H1 (cell line): ENCODE measurements at regions not wholly inside any gene's neighbourhood (a gene's known extent, or its start where the extent isn't known, plus 50 kb on each side); places are given as distances from the start of the nearest gene placed in this dataset.

Experiments
- CHD7 ChIP-seq: fragments of 300-600 bp; sonication (generic); IDR thresholded peaks from 2 replicates; pipeline ENCODE4 v1.7.1; 2012; ENCODE audit warnings: low read length, moderate library complexity, mild to moderate bottlenecking, inconsistent platforms; ENCODE audit not compliant: insufficient replicate concordance
- CTCF ChIP-seq, 3 experiments: IDR thresholded peaks; 1 replicate in 2 of 3; 2 replicates in 1 of 3; pipeline versions ENCODE4 v1.5.1 to v1.6.1; 2011; ENCODE audit warnings: low read length in 3 of 3, mild to moderate bottlenecking in 3 of 3, inconsistent platforms in 2 of 3, low read depth in 1 of 3, moderate library complexity in 1 of 3; ENCODE audit not compliant: insufficient read depth in 1 of 3; ENCODE audit errors: control extremely low read depth in 1 of 3
- EP300 ChIP-seq, 2 experiments: IDR thresholded peaks; 1 replicate in 1 of 2; 2 replicates in 1 of 2; pipeline ENCODE4 v1.6.1; 2011 to 2012; ENCODE audit warnings: low read depth in 2 of 2, low read length in 2 of 2, mild to moderate bottlenecking in 2 of 2, borderline replicate concordance in 1 of 2, inconsistent platforms in 1 of 2, moderate library complexity in 1 of 2
- KDM1A ChIP-seq: fragments of 200-600, 300-600 bp; sonication (generic); IDR thresholded peaks from 2 replicates; pipeline ENCODE4 v1.7.1; 2016; ENCODE audit warnings: mild to moderate bottlenecking, low read length, borderline replicate concordance

DNA sequence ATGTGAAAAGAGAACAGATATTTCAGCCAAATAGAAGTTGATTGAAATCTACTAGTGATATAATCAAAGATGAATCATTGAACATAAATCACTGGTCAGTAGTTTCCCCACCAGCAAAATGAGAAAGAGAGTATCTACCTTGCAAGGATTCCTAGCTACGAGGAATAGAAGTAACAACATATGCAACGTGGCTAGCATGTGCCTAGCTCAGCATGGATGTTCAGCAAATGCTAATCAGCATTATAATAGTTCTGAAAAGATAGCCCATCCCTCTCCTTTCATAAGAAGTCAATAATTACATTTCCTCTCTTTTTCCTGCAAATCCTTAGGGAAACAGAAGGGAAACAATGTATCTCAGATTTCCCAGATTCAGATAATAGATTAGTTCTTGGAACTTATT is 417.2 kb downstream of the SATB2 start:
- TF ChIP-seq EP300 (IDR thresholded peaks at IDR 0.05; ENCODE audit: borderline replicate concordance in 1 of 2, low read depth in 2 of 2, low read length in 2 of 2) = no peak
- TF ChIP-seq CTCF (IDR thresholded peaks at IDR 0.05; ENCODE audit: control extremely low read depth in 1 of 3, insufficient read depth in 1 of 3, low read depth in 1 of 3, low read length in 3 of 3) = no peak
- no peak for TF ChIP-seq KDM1A
- no peak for TF ChIP-seq CHD7
